HFFc6 (cell line): ENCODE measurements at regions not wholly inside any gene's neighbourhood (a gene's known extent, or its start where the extent isn't known, plus 50 kb on each side); places are given as distances from the start of the nearest gene placed in this dataset.
"Not testable (repeated sequence)": the region's sequence is repeated elsewhere in the genome, so short reads cannot be mapped to it uniquely, and the experiment has no call there.

Source experiments
- DNase-seq: peaks from one replicate; pipeline ENCODE4 v3.0.0-alpha.2; 2018
- H3K27ac Mint-ChIP-seq: 2 replicates; pipeline ENCODE4 v1.8.0; 2020; ENCODE audit warnings: mild to moderate bottlenecking, mixed read lengths
- H3K27me3 Mint-ChIP-seq: 2 replicates; pipeline ENCODE4 v1.8.0; 2021; ENCODE audit warnings: mild to moderate bottlenecking, moderate library complexity, mixed read lengths; ENCODE audit not compliant: insufficient read depth
- H3K36me3 Mint-ChIP-seq: 2 replicates; pipeline ENCODE4 v1.8.0; 2021; ENCODE audit warnings: low read depth, mixed read lengths
- H3K4me1 Mint-ChIP-seq: 2 replicates; pipeline ENCODE4 v1.8.0; 2020; ENCODE audit warnings: low read depth, mixed read lengths
- H3K4me3 Mint-ChIP-seq: 2 replicates; pipeline ENCODE4 v1.8.0; 2020; ENCODE audit warnings: mild to moderate bottlenecking, moderate library complexity, mixed read lengths
- H3K9me3 Mint-ChIP-seq: 2 replicates; pipeline ENCODE4 v1.8.0; 2020; ENCODE audit warnings: mild to moderate bottlenecking, mixed read lengths
- TF ChIP-seq, protein P1 (sequence below): fragments of 200-600 bp; sonication (generic); IDR thresholded peaks from 2 replicates; pipeline ENCODE4 v1.5.0; 2021; ENCODE audit warnings: antibody characterized with exemption, mild to moderate bottlenecking

DNA sequence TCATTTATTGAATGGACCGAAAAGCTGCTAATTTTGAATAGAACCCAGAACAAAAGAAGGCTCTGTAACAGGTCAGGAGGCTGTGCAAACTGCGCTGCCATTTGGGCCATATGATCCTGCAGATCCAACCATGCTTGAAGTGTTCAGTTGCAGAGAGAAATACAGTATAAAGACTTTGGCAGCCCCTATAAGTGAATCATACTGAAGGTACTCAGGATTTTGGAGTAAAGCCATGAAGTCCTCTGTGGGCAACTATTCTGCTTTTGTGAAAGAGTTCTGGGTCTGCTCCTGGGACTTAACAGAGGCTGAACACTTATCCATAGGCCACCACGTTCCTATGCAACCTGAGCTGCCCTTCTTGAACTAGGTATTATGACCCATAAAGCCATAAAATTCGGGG lies 1613.6 kb upstream of the PRMT6 start:
- no peak for DNase-seq
- Mint-ChIP-seq H3K36me3 (no peaks in the 10 kb centered on the region), H3K27ac (no peak overlapping the region), H3K27me3 (peaks cover 1% of the 10 kb centered on the region; the same call in 1 of the 2 replicates), H3K9me3 (peaks cover 5% of the 10 kb centered on the region; the same call in 1 of the 2 replicates), H3K4me3 (no peak overlapping the region), H3K4me1 (no peaks in the 10 kb centered on the region)
- TF ChIP-seq, protein P1, sequence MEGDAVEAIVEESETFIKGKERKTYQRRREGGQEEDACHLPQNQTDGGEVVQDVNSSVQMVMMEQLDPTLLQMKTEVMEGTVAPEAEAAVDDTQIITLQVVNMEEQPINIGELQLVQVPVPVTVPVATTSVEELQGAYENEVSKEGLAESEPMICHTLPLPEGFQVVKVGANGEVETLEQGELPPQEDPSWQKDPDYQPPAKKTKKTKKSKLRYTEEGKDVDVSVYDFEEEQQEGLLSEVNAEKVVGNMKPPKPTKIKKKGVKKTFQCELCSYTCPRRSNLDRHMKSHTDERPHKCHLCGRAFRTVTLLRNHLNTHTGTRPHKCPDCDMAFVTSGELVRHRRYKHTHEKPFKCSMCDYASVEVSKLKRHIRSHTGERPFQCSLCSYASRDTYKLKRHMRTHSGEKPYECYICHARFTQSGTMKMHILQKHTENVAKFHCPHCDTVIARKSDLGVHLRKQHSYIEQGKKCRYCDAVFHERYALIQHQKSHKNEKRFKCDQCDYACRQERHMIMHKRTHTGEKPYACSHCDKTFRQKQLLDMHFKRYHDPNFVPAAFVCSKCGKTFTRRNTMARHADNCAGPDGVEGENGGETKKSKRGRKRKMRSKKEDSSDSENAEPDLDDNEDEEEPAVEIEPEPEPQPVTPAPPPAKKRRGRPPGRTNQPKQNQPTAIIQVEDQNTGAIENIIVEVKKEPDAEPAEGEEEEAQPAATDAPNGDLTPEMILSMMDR = no peak

DNA sequence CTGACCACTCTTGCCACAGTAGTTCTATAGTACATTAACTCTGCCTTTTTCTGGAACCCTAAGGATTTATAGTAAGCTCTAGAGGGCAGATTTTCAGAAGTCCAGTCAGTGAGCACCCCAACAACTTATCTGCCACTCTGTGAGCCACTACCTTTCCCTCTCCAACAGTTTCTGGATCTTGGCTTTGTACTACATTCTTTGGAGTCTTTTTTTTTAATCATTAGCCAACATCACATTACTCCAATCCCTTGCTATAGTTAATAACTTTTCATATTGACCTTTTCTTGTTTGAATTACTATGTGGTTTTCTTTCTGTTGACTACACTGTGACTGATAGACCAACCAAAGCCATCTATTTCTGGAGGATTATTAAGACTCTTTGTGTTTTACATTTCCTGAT lies 1596.7 kb upstream of the PRMT6 start:
- Mint-ChIP-seq H3K27me3 (peaks cover 2% of the 10 kb centered on the region; the same call in 1 of the 2 replicates), H3K27ac (no peak overlapping the region), H3K9me3 (no peaks in the 10 kb centered on the region; the same call in 1 of the 2 replicates), H3K36me3 (no peaks in the 10 kb centered on the region), H3K4me3 (no peak overlapping the region), H3K4me1 (no peaks in the 10 kb centered on the region; the same call in 1 of the 2 replicates)
- TF ChIP-seq, protein P1 = no peak
- DNase-seq = no peak

DNA sequence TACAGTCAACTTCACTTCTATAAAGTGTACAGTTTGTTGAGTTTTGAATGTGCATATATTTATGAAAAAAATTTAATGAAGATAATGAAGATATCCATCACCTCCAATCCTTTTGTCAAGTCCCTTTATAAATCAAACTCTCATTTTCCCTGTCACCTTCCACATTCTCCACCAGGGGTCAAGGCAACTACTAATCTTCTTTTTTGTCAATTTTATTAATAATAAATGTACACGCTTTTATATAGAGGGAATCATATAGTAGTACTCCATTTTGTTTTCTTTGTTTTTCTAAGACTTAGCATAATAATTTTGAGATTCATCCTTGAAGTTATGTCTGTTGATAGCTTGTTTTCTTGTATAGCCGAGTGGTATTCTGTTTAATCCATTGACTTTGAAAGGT lies 1594.2 kb upstream of the PRMT6 start:
- DNase-seq = no peak
- Mint-ChIP-seq H3K27me3 (peaks cover 3% of the 10 kb centered on the region; the same call in 1 of the 2 replicates), H3K9me3 (no peaks in the 10 kb centered on the region; the same call in 1 of the 2 replicates), H3K4me3 (no peak overlapping the region), H3K36me3 (no peaks in the 10 kb centered on the region), H3K4me1 (no peaks in the 10 kb centered on the region; the same call in 1 of the 2 replicates), H3K27ac (no peak overlapping the region)
- TF ChIP-seq, protein P1 = peak; percentile 50

DNA sequence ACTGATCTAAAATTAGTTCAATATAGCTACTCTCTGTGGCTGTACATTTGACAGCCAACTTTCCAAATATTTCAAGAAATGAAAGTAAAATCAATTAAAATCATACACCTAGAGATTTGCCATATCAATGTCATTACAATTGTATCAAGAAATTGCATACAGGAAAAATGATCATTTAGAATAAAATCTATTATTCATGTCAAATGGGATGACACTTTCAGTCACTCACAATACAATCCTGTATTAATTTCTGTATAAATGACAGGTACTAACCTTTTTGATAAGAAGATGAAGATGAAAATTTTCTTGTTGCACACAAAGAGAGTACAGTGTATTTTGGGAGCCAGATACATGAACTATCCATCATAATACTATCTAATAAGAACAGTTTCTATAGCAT lies 1588.9 kb upstream of the PRMT6 start:
- no peak for DNase-seq
- H3K36me3 Mint-ChIP-seq = no peaks in the 10 kb centered on the region; the same call in 1 of the 2 replicates
- H3K4me1 Mint-ChIP-seq = no peaks in the 10 kb centered on the region; the same call in 1 of the 2 replicates
- H3K9me3 Mint-ChIP-seq = peaks cover 4% of the 10 kb centered on the region; the same call in 1 of the 2 replicates
- no peak overlapping the region for H3K4me3 Mint-ChIP-seq
- H3K27me3 Mint-ChIP-seq = peaks cover 1% of the 10 kb centered on the region; the same call in 1 of the 2 replicates
- H3K27ac Mint-ChIP-seq = no peak overlapping the region
- TF ChIP-seq, protein P1 = no peak

DNA sequence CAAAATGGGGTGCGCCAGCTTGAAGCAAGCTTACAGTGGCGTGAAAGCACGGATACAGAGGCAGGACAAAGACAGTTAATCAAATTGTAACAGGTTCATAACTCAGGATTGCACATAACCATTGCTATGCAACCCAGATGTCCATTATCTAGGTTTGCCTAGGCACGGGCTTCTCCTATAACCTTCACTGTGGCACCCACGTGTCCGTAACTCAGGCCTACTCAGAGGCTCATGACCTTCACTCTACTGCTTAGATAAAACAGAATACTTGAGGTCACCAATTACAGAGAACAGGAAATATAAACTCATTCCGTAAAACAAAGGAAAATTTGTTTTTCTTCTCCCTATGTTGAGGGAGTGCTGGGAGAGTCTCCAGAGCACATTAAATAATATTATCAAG lies 1585.9 kb upstream of the PRMT6 start:
- not testable (repeated sequence) for H3K27me3 Mint-ChIP-seq, H3K4me3 Mint-ChIP-seq, H3K4me1 Mint-ChIP-seq, H3K9me3 Mint-ChIP-seq, DNase-seq, H3K36me3 Mint-ChIP-seq, H3K27ac Mint-ChIP-seq

DNA sequence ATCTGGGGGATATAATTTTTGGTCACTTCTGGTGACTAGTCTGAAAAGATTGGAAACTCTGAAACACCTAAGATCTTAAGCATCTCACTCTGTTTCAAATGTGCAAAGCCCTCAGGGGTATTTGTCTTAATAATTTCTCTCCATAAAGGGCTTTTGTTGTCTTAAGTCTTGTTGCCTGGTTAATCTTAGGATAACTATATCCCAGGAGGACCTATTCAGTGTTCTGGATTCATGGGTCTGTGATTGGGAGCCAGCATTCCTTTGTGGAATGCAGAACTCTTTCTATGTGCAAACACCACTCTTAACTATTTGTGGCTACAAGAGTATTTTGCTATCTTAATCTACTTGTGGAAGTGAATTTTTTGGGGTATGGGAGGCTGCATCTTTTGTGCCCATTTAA lies 1573.0 kb upstream of the PRMT6 start:
- TF ChIP-seq, protein P1 = no peak
- peak overlapping the region; percentile 86 for H3K27ac Mint-ChIP-seq
- H3K4me1 Mint-ChIP-seq = peaks cover 41% of the 10 kb centered on the region; the same call in 1 of the 2 replicates
- H3K9me3 Mint-ChIP-seq = no peaks in the 10 kb centered on the region; the same call in 1 of the 2 replicates
- H3K27me3 Mint-ChIP-seq = no peaks in the 10 kb centered on the region
- H3K36me3 Mint-ChIP-seq = no peaks in the 10 kb centered on the region
- peak overlapping the region; percentile 33; the same call in 1 of the 2 replicates for H3K4me3 Mint-ChIP-seq
- peak; percentile 62 for DNase-seq
